Ishikawa (cell line): ENCODE measurements at regions not wholly inside any gene's neighbourhood (a gene's known extent, or its start where the extent isn't known, plus 50 kb on each side); places are given as distances from the start of the nearest gene placed in this dataset.

Experiments used
- CEBPB ChIP-seq: IDR thresholded peaks from 2 replicates; pipeline ENCODE4 v1.6.1; 2012
- CREB1 ChIP-seq: IDR thresholded peaks from 2 replicates; pipeline ENCODE4 v1.6.1; 2012; ENCODE audit warnings: low read depth
- EGR1 ChIP-seq: IDR thresholded peaks from 2 replicates; pipeline ENCODE4 v1.6.1; 2012
- EP300 ChIP-seq: IDR thresholded peaks from 2 replicates; pipeline ENCODE4 v1.6.1; 2012; ENCODE audit warnings: borderline replicate concordance
- FOXM1 ChIP-seq: IDR thresholded peaks from 2 replicates; pipeline ENCODE4 v1.6.1; 2012; ENCODE audit warnings: low read depth, borderline replicate concordance
- MAX ChIP-seq: IDR thresholded peaks from 2 replicates; pipeline ENCODE4 v1.6.1; 2012
- NFIC ChIP-seq: IDR thresholded peaks from 2 replicates; pipeline ENCODE4 v1.6.1; 2012
- RAD21 ChIP-seq: IDR thresholded peaks from 2 replicates; pipeline ENCODE4 v1.6.1; 2012; ENCODE audit warnings: low read depth
- REST ChIP-seq: IDR thresholded peaks from 2 replicates; pipeline ENCODE4 v1.6.1; 2012; ENCODE audit warnings: low read depth, mild to moderate bottlenecking
- TAF1 ChIP-seq: IDR thresholded peaks from 2 replicates; pipeline ENCODE4 v1.6.1; 2012; ENCODE audit warnings: low read depth, mild to moderate bottlenecking
- TCF12 ChIP-seq: IDR thresholded peaks from 2 replicates; pipeline ENCODE4 v1.6.1; 2012; ENCODE audit warnings: low read depth
- TEAD4 ChIP-seq: IDR thresholded peaks from 2 replicates; pipeline ENCODE4 v1.6.1; 2012
- USF1 ChIP-seq: IDR thresholded peaks from 2 replicates; pipeline ENCODE4 v1.6.1; 2012
- YY1 ChIP-seq: IDR thresholded peaks from 2 replicates; pipeline ENCODE4 v1.6.1; 2012; ENCODE audit warnings: low read depth
- ZBTB7A ChIP-seq: IDR thresholded peaks from 2 replicates; pipeline ENCODE4 v1.6.1; 2012; ENCODE audit warnings: low read depth

DNA sequence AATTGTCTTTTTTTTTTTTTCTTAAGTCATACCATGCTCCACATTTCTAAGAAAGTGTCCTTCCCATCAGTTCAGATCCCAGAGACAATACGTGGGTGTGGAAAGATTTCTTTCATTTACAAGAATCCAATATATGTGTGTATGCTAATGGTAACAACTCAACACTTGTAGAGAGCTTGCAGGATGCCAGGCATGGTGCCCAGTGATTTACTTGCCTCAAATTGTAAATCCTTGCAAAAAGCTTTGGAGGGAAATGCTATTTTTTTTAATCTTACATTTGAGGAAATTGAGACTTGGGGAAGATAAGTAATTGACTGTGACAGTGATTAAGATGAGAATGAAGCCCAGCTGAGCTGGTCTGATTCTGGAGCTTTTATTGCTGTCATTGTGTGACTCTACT, 1264.6 kb upstream of the SEL1L start:
- no peak for TF ChIP-seq USF1
- TF ChIP-seq CEBPB = no peak
- no peak for TF ChIP-seq REST
- no peak for TF ChIP-seq NFIC
- TF ChIP-seq TEAD4 = no peak
- TF ChIP-seq YY1 = no peak
- no peak for TF ChIP-seq FOXM1
- no peak for TF ChIP-seq CREB1
- no peak for TF ChIP-seq RAD21
- no peak for TF ChIP-seq TCF12
- TF ChIP-seq EGR1 = no peak
- TF ChIP-seq MAX = no peak
- no peak for TF ChIP-seq EP300

GRCh38 chr14:82805892-82806825, 1272.5 kb upstream of the SEL1L start:
- TF ChIP-seq CREB1 = no peak
- TF ChIP-seq MAX = no peak
- no peak for TF ChIP-seq TEAD4
- no peak for TF ChIP-seq NFIC
- no peak for TF ChIP-seq EP300
- TF ChIP-seq EGR1 = no peak

- TF ChIP-seq TEAD4 (no peak), MAX (no peak), TCF12 (no peak), EGR1 (no peak), CEBPB (no peak), RAD21 (no peak), TAF1 (no peak), FOXM1 (no peak), EP300 (no peak), USF1 (no peak), NFIC (no peak), YY1 (no peak), REST (no peak)
These were observed 1277.6 kb upstream of the SEL1L start for GRCh38 chr14:82811246-82811645.

DNA sequence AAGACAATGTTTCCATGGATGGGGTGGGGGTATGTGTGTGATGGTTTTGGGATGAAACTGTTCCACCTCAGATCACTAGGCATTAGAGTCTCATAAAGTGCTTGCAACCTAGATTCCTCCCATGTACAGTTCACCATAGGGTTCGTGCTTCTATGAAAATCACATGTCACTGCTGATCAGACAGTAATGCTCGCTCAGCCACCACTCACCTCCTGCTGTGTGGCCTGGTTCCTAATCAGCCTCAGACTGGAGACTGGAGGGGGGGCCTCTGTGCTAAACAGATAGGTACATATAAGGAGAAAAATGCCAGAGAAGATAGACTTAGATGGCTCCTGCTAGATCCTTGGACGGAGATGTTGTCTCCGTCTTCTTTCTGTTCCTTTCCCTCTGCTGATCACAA, 1296.9 kb upstream of the SEL1L start:
- TF ChIP-seq TCF12 (no peak), ZBTB7A (no peak), MAX (no peak), EP300 (no peak)

- TF ChIP-seq REST (no peak), CEBPB (no peak), USF1 (no peak), RAD21 (no peak), FOXM1 (no peak), YY1 (no peak), NFIC (no peak), CREB1 (no peak), MAX (no peak), TCF12 (no peak), EP300 (no peak), EGR1 (no peak), TEAD4 (no peak), ZBTB7A (no peak), TAF1 (no peak)
These were observed 1302.8 kb upstream of the SEL1L start for GRCh38 chr14:82836256-82836950.
